ENCODE measurements at regions not wholly inside any gene's neighbourhood (a gene's known extent, or its start where the extent isn't known, plus 50 kb on each side); places are given as distances from the start of the nearest gene placed in this dataset.
"Not testable (repeated sequence)": the region's sequence is repeated elsewhere in the genome, so short reads cannot be mapped to it uniquely, and the experiment has no call there.

- DNase-seq, result no peak
Measured at GRCh38 chr7:116384936-116385635, 114.5 kb upstream of the CAV2 start.

- DNase-seq, result no peak
Measured at GRCh38 chr7:116386674-116387073, 112.9 kb upstream of the CAV2 start.

GRCh38 chr7:116390363-116390762, 109.2 kb upstream of the CAV2 start:
- no peak for DNase-seq

GRCh38 chr7:116392806-116393205, 106.7 kb upstream of the CAV2 start:
- no peak for DNase-seq

GRCh38 chr7:116393654-116394053, 105.9 kb upstream of the CAV2 start:
- DNase-seq, result no peak

- DNase-seq, result no peak
Measured at GRCh38 chr7:116394106-116394505, 105.4 kb upstream of the CAV2 start.

- peak; percentile 72 to 92 for DNase-seq
Measured at GRCh38 chr7:116395141-116395791, 104.3 kb upstream of the CAV2 start.

- no peak for DNase-seq
Measured at GRCh38 chr7:116398672-116399071, 100.9 kb upstream of the CAV2 start.

- DNase-seq, result peak in 1 of 2 experiments; percentile 74
Measured at GRCh38 chr7:116399819-116400218, 99.7 kb upstream of the CAV2 start.

- DNase-seq, result no peak
Measured at GRCh38 chr7:116400522-116400921, 99.0 kb upstream of the CAV2 start.

- no peak for DNase-seq
Measured at GRCh38 chr7:116401711-116402110, 97.8 kb upstream of the CAV2 start.

- DNase-seq, result no peak
Measured at GRCh38 chr7:116403265-116403664, 96.3 kb upstream of the CAV2 start.

GRCh38 chr7:116404389-116404788, 95.1 kb upstream of the CAV2 start:
- DNase-seq, result no peak

GRCh38 chr7:116405810-116406209, 93.7 kb upstream of the CAV2 start:
- DNase-seq, result no peak

- no peak for DNase-seq
Measured at GRCh38 chr7:116407165-116407564, 92.4 kb upstream of the CAV2 start.

GRCh38 chr7:116408166-116408565, 91.4 kb upstream of the CAV2 start:
- no peak for DNase-seq

- DNase-seq, result not testable (repeated sequence)
Measured at GRCh38 chr7:116408831-116409453, 90.6 kb upstream of the CAV2 start.

- not testable (repeated sequence) for DNase-seq
Measured at GRCh38 chr7:116410694-116411093, 88.8 kb upstream of the CAV2 start.

- no peak for DNase-seq
Measured at GRCh38 chr7:116417593-116418345, 81.8 kb upstream of the CAV2 start.

GRCh38 chr7:116418524-116418923, 81.0 kb upstream of the CAV2 start:
- DNase-seq, result no peak

- DNase-seq, result no peak
Measured at GRCh38 chr7:116420003-116420402, 79.5 kb upstream of the CAV2 start.

- no peak for DNase-seq
Measured at GRCh38 chr7:116421298-116421697, 78.2 kb upstream of the CAV2 start.

GRCh38 chr7:116422683-116423082, 76.9 kb upstream of the CAV2 start:
- no peak for DNase-seq

- DNase-seq, result no peak
Measured at GRCh38 chr7:116423499-116423898, 76.0 kb upstream of the CAV2 start.

All from SW 1271 (cell line).